Activated B cell treated with CpG ODN at 0.5 μM for 24 hours (primary cell): ENCODE measurements at regions not wholly inside any gene's neighbourhood (a gene's known extent, or its start where the extent isn't known, plus 50 kb on each side); places are given as distances from the start of the nearest gene placed in this dataset.

Experiments used
- ATAC-seq: fragments of 200-7000 bp; cut with Tn5 transposase; one replicate; pipeline ENCODE4 v1.10.0; 2021; ENCODE audit warnings: low read depth, mild to moderate bottlenecking, moderate library complexity
- CTCF ChIA-PET: fragments of 350-600 bp; sonication (Branson Sonifier 250); formaldehyde crosslinking; loops from one replicate; lab custom pipeline; 2021; ENCODE audit warnings: antibody characterized with exemption; lab: Charles Lee
- POLR2A ChIA-PET: fragments of 350-600 bp; sonication (Branson Sonifier 250); formaldehyde crosslinking; loops from one replicate; lab custom pipeline; 2021; ENCODE audit warnings: antibody characterized with exemption; lab: Charles Lee
- DNase-seq: peaks from one replicate; pipeline ENCODE4 v3.0.0; 2022
- H3K27ac Mint-ChIP-seq: one replicate; pipeline ENCODE4 v1.8.0; 2020; ENCODE audit warnings: mixed read lengths
- H3K27me3 Mint-ChIP-seq: one replicate; pipeline ENCODE4 v1.8.0; 2021; ENCODE audit warnings: mixed read lengths
- H3K36me3 Mint-ChIP-seq: one replicate; pipeline ENCODE4 v1.8.0; 2021; ENCODE audit warnings: low read depth, mixed read lengths
- H3K4me1 Mint-ChIP-seq: one replicate; pipeline ENCODE4 v1.8.0; 2021; ENCODE audit warnings: mixed read lengths
- H3K4me3 Mint-ChIP-seq: one replicate; pipeline ENCODE4 v1.8.0; 2020; ENCODE audit warnings: mild to moderate bottlenecking, mixed read lengths
- H3K9me3 Mint-ChIP-seq: one replicate; pipeline ENCODE4 v1.8.0; 2020; ENCODE audit warnings: mixed read lengths
- CTCF ChIP-seq: fragments of 200-600 bp; IDR thresholded peaks from one replicate; pipeline ENCODE4 v1.8.0; 2022; ENCODE audit warnings: antibody characterized with exemption, mild to moderate bottlenecking
- intact Hi-C: fragments of 100-400 bp; cut with micrococcal nuclease; formaldehyde crosslinking; loops from one replicate; pipeline ENCODE4 v1.15.1; 2024

- ChIA-PET POLR2A (no interaction called here), CTCF (no interaction called here)
- Mint-ChIP-seq H3K9me3 (peaks cover 6% of the 10 kb centered on the region), H3K27ac (no peak overlapping the region), H3K4me3 (no peak overlapping the region), H3K4me1 (no peaks in the 10 kb centered on the region), H3K27me3 (no peaks in the 10 kb centered on the region), H3K36me3 (no peaks in the 10 kb centered on the region)
- TF ChIP-seq CTCF = no peak
- DNase-seq = no peak
- intact Hi-C loops = no loop called here
- ATAC-seq = no peak
Observed at GRCh38 chr4:179492260-179493080, 2050.2 kb upstream of the AGA start.

DNA sequence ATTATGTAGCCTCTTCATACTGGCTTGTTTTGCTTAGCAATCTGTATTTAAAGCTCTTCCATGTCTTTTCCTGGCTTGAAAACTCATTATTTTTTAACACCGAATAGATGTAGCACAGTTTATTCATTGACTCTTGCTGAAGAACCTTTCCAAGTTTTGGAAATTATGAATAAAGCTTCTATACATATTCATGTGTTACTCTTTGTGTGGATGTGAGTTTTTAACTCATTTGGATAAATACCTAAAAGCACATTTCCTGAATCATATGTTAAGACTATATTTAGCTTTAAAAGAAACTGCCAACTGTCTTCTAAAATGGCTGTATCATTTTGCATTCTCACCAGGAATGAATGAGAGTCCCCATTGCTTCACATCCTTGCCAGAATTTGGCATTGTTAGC lies 2061.7 kb upstream of the AGA start:
- no peak for ATAC-seq
- Mint-ChIP-seq H3K27ac (no peak overlapping the region), H3K27me3 (no peaks in the 10 kb centered on the region), H3K36me3 (no peaks in the 10 kb centered on the region), H3K9me3 (peaks cover 5% of the 10 kb centered on the region), H3K4me1 (no peaks in the 10 kb centered on the region), H3K4me3 (no peak overlapping the region)
- no peak for DNase-seq
- no peak for TF ChIP-seq CTCF
- intact Hi-C loops = no loop called here
- POLR2A ChIA-PET = no interaction called here
- CTCF ChIA-PET = no interaction called here

- Mint-ChIP-seq H3K4me3 (no peak overlapping the region), H3K9me3 (peaks cover 8% of the 10 kb centered on the region), H3K27me3 (no peaks in the 10 kb centered on the region), H3K27ac (no peak overlapping the region), H3K36me3 (no peaks in the 10 kb centered on the region), H3K4me1 (no peaks in the 10 kb centered on the region)
- TF ChIP-seq CTCF = no peak
- CTCF ChIA-PET = no interaction called here
- POLR2A ChIA-PET = no interaction called here
- intact Hi-C loops = no loop called here
- ATAC-seq = no peak
- DNase-seq = no peak
Observed at GRCh38 chr4:179509489-179509888, 2067.3 kb upstream of the AGA start.

DNA sequence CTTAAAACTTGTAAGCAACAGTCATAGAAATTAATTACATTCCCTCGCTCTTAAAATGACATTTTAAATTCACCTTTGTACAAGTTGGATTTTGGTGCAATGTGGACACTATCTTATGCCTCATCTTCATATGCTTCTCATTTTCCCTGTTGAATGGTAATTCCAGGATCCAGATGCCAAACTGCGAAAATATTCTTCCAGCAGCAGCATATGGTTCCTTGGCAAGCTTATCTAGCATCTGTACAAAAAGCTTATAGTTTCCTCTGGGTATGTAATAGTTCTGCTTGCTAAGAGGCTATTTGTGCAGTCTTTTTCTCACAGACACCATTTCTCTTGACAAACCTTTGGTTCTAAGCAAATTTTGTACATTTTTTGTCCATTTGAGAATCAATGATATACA lies 2079.7 kb upstream of the AGA start:
- Mint-ChIP-seq H3K27ac (no peak overlapping the region), H3K36me3 (no peaks in the 10 kb centered on the region), H3K4me3 (no peak overlapping the region), H3K4me1 (no peaks in the 10 kb centered on the region), H3K27me3 (no peaks in the 10 kb centered on the region), H3K9me3 (peaks cover 6% of the 10 kb centered on the region)
- POLR2A ChIA-PET = no interaction called here
- DNase-seq (no peak), ATAC-seq (no peak)
- TF ChIP-seq CTCF = no peak
- intact Hi-C loops = no loop called here
- CTCF ChIA-PET = no interaction called here

GRCh38 chr4:179530958-179531357 lies 2088.7 kb upstream of the AGA start:
- no peak for DNase-seq
- Mint-ChIP-seq H3K27ac (no peak overlapping the region), H3K4me1 (no peaks in the 10 kb centered on the region), H3K36me3 (no peaks in the 10 kb centered on the region), H3K9me3 (peaks cover 7% of the 10 kb centered on the region), H3K27me3 (no peaks in the 10 kb centered on the region), H3K4me3 (no peak overlapping the region)
- no peak for ATAC-seq
- CTCF ChIA-PET = no interaction called here
- no peak for TF ChIP-seq CTCF
- intact Hi-C loops = no loop called here
- POLR2A ChIA-PET = no interaction called here
